Ectodermal cell (in vitro differentiated cells): ENCODE measurements at regions not wholly inside any gene's neighbourhood (a gene's known extent, or its start where the extent isn't known, plus 50 kb on each side); places are given as distances from the start of the nearest gene placed in this dataset.

Experiments used
- H3K27ac ChIP-seq: 2 replicates; pipeline ENCODE4 v1.7.0; 2013; ENCODE audit warnings: mild to moderate bottlenecking, low read depth, low read length; ENCODE audit not compliant: insufficient read depth, poor library complexity, severe bottlenecking
- H3K27me3 ChIP-seq: 2 replicates; pipeline ENCODE4 v1.7.0; 2013; ENCODE audit warnings: mild to moderate bottlenecking, low read length; ENCODE audit not compliant: insufficient read depth, control insufficient read depth, poor library complexity, severe bottlenecking
- H3K36me3 ChIP-seq: one replicate; pipeline ENCODE4 v1.7.0; 2013; ENCODE audit warnings: low read length; ENCODE audit not compliant: control insufficient read depth, insufficient read depth
- H3K4me1 ChIP-seq: one replicate; pipeline ENCODE4 v1.7.0; 2013; ENCODE audit warnings: low read length; ENCODE audit not compliant: control insufficient read depth, insufficient read depth
- H3K4me3 ChIP-seq: 2 replicates; pipeline ENCODE4 v1.7.0; 2013; ENCODE audit warnings: low read depth, low read length, control low read depth; ENCODE audit not compliant: insufficient read depth
- H3K9me3 ChIP-seq: 2 replicates; pipeline ENCODE4 v1.7.0; 2013; ENCODE audit warnings: mild to moderate bottlenecking, low read length, moderate library complexity; ENCODE audit not compliant: control insufficient read depth
- WGBS, 2 experiments: methylation state at CpG; one replicate each; pipeline ENCODE4 v1.1.7; 2013; ENCODE audit warnings: missing lambda C conversion rate in 2 of 2; 5-methylcytosine and 5-hydroxymethylcytosine counted together

- H3K4me1 ChIP-seq = no peaks in the 10 kb centered on the region
- peaks cover 3% of the 10 kb centered on the region for H3K9me3 ChIP-seq
- H3K27ac ChIP-seq = no peak overlapping the region
- H3K4me3 ChIP-seq = no peak overlapping the region
- H3K27me3 ChIP-seq = no peaks in the 10 kb centered on the region
- H3K36me3 ChIP-seq = no peaks in the 10 kb centered on the region
These were observed 181.6 kb upstream of the KLHL29 start for GRCh38 chr2:23203383-23203782.

DNA sequence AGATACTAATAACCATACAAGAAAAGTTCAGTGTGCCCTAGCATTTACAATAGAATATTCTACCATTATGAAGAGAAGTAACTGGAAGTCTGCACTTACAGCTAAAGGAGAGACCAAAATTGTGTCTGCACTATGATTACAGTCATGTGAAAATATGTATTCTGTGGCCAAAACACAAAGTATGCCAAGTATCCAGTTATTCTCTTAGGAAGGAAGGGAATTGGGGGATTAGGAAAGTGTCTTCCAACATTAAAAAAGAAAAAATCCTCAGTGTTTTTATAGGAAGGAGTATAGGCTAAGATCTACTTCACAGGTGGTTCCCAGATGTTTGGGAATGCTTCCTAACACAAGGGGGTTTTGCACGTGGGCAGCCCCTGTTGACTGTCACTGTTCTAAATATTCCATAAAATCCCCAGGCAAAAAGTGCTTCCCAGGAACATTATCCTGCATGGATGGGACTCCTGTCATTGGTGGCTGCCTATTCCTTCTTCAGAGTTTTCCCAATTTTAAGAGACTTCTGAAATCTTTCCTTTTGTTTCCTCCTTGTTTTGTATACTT lies 180.2 kb upstream of the KLHL29 start:
- WGBS, 2 experiments = 77 to 94% methylated on average over 1 of the region's 1 CpG
- H3K27ac ChIP-seq = no peak overlapping the region
- no peaks in the 10 kb centered on the region for H3K27me3 ChIP-seq
- no peak overlapping the region for H3K4me3 ChIP-seq
- no peaks in the 10 kb centered on the region for H3K4me1 ChIP-seq
- H3K36me3 ChIP-seq = no peaks in the 10 kb centered on the region
- peaks cover under 1% of the 10 kb centered on the region for H3K9me3 ChIP-seq

DNA sequence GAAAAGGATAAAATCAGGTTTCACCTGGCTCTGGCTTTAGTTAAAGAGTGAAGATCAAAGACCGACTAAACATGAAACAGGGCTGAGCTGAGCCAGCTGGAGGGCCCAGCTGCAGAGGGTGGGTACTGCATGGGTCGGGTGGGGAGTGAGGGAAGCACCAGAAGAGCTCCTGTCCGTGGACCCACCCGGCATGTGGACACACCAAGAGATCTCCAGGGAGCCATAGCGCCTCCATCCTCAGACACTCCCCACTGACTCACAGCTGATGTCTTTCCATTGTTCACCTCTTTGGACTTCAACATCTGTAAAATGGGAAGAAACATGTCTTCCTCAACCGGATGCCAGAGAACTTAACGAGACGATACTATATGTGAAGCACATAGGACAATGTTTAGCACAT lies 178.3 kb upstream of the KLHL29 start:
- Histone ChIP-seq H3K4me3 (no peak overlapping the region), H3K27me3 (no peaks in the 10 kb centered on the region)
- 79 to 85% methylated on average over 8 of the region's 8 CpGs for WGBS, 2 experiments

GRCh38 chr2:23207871-23208270 lies 177.1 kb upstream of the KLHL29 start:
- H3K4me3 ChIP-seq = no peak overlapping the region
- H3K4me1 ChIP-seq = no peaks in the 10 kb centered on the region
- H3K9me3 ChIP-seq = no peaks in the 10 kb centered on the region
- WGBS, 2 experiments = 91 to 94% methylated on average over 5 of the region's 5 CpGs
- H3K27me3 ChIP-seq = no peaks in the 10 kb centered on the region
- no peaks in the 10 kb centered on the region for H3K36me3 ChIP-seq
- no peak overlapping the region for H3K27ac ChIP-seq

More for the DNA sequence above, 178.3 kb upstream of the KLHL29 start:
- Histone ChIP-seq H3K4me1 (no peaks in the 10 kb centered on the region), H3K36me3 (no peaks in the 10 kb centered on the region), H3K27ac (no peak overlapping the region), H3K9me3 (no peaks in the 10 kb centered on the region)

GRCh38 chr2:23208339-23208738 lies 176.6 kb upstream of the KLHL29 start:
- H3K36me3 ChIP-seq = no peaks in the 10 kb centered on the region
- no peak overlapping the region for H3K27ac ChIP-seq
- 65 to 84% methylated on average over 2 of the region's 2 CpGs for WGBS, 2 experiments
- no peaks in the 10 kb centered on the region for H3K9me3 ChIP-seq
- no peaks in the 10 kb centered on the region for H3K27me3 ChIP-seq
- no peak overlapping the region for H3K4me3 ChIP-seq
- H3K4me1 ChIP-seq = no peaks in the 10 kb centered on the region

DNA sequence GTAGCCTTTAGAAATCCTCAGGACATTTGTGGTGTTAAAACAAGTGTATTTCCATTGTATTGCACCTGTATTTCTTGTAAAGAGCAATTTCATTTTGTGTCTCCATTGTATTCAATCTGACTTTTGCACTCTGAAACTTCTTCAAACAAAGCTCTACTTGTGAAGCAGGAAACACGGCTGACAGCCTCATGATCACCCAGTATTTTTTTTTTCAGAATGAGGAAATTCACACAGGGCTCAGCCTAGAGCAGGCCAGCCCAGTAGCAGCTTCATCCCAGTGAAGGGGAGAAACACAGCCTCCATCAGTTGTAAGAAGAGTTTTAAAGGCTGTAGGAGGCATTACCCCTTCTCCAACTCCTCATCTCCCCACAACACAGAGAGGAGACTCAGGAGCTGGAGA lies 175.9 kb upstream of the KLHL29 start:
- H3K36me3 ChIP-seq = no peaks in the 10 kb centered on the region
- 0% methylated on average over 1 of the region's 1 CpG for WGBS, 2 experiments
- no peaks in the 10 kb centered on the region for H3K4me1 ChIP-seq
- no peaks in the 10 kb centered on the region for H3K27me3 ChIP-seq
- H3K27ac ChIP-seq = no peak overlapping the region
- H3K9me3 ChIP-seq = no peaks in the 10 kb centered on the region
- H3K4me3 ChIP-seq = no peak overlapping the region

- Histone ChIP-seq H3K27ac (no peak overlapping the region), H3K9me3 (no peaks in the 10 kb centered on the region), H3K27me3 (no peaks in the 10 kb centered on the region), H3K4me3 (no peak overlapping the region), H3K4me1 (no peaks in the 10 kb centered on the region), H3K36me3 (no peaks in the 10 kb centered on the region)
- 90% methylated on average over 5 of the region's 5 CpGs for WGBS, 2 experiments
These were observed 172.9 kb upstream of the KLHL29 start for GRCh38 chr2:23211987-23212583.

DNA sequence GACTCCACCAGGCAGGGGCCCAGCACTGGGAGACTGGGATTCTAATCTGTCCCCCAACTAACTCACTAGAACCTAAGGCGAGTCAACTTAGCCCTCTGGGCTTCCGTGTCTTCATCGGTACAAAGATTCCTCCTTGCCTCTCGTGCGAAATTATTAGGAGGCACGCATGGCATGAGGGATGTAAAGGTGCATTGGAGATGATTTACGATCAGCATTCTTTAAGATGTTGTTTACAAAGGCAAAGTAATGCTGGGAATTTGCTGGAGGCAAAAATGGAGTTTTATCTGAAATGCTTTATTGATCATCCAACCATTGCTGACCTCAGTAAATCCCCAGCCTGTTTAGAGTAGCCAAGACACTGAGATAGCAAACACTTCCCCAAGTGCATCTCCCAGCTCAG lies 171.8 kb upstream of the KLHL29 start:
- Histone ChIP-seq H3K9me3 (no peaks in the 10 kb centered on the region), H3K27ac (no peak overlapping the region), H3K36me3 (no peaks in the 10 kb centered on the region), H3K27me3 (no peaks in the 10 kb centered on the region), H3K4me3 (no peak overlapping the region), H3K4me1 (no peaks in the 10 kb centered on the region)
- WGBS, 2 experiments = 95 to 97% methylated on average over 7 of the region's 7 CpGs

DNA sequence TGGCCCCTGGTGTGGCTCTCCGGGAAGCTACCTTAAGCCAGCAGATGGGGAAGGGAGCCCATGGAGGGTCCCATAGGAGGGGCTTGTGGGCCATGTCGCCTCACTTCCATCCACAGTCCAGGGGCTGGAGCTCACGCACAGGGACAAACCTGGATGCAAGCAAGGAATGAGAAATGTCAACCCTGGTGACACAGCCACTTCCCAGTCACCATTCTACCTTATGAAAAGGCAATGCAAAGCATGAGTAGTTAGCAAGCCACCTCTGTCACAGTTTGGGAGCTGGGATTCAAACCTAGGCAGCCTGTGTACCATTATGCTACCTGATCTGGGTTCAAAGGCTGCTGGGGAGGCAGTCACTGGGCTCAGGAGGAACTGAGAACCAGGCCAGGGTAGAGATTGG lies 170.0 kb upstream of the KLHL29 start:
- 95 to 97% methylated on average over 3 of the region's 3 CpGs for WGBS, 2 experiments
- no peaks in the 10 kb centered on the region for H3K4me1 ChIP-seq
- H3K27ac ChIP-seq = no peak overlapping the region
- H3K27me3 ChIP-seq = no peaks in the 10 kb centered on the region
- H3K36me3 ChIP-seq = no peaks in the 10 kb centered on the region
- H3K4me3 ChIP-seq = no peak overlapping the region
- H3K9me3 ChIP-seq = no peaks in the 10 kb centered on the region

DNA sequence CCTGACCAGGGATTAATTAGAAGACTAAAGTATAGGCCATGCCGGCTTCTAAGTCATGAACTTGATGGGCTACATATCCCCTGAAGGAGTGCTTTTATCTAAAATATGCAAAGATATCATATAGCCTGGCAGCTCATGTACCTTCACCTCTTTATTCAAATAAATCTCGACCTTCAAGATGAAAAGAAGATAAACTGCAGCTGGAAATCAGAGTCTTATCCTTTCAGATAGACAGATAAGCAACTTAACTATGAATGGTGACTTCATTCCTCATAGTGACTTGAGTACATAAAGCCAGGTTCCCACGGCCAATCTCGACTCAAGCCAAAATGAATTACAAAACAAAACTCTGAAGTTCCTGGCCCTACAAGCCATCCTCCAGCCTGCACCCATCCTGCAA lies 165.3 kb upstream of the KLHL29 start:
- Histone ChIP-seq H3K27ac (no peak overlapping the region), H3K27me3 (no peaks in the 10 kb centered on the region), H3K4me3 (no peak overlapping the region), H3K9me3 (no peaks in the 10 kb centered on the region), H3K4me1 (no peaks in the 10 kb centered on the region), H3K36me3 (no peaks in the 10 kb centered on the region)
- 91 to 92% methylated on average over 4 of the region's 4 CpGs for WGBS, 2 experiments
